D341Med (cell line): ENCODE measurements at regions not wholly inside any gene's neighbourhood (a gene's known extent, or its start where the extent isn't known, plus 50 kb on each side); places are given as distances from the start of the nearest gene placed in this dataset.

Experiments
- DNase-seq: peaks from one replicate; pipeline ENCODE4 v3.0.0; 2012; ENCODE audit warnings: low spot score

- DNase-seq, result no peak
Observed at GRCh38 chr6:105650347-105650746, 247.5 kb upstream of the PREP start.

GRCh38 chr6:105649192-105649591, 246.3 kb upstream of the PREP start:
- DNase-seq, result no peak

- no peak for DNase-seq
Observed at GRCh38 chr6:105648276-105648675, 245.4 kb upstream of the PREP start.

- DNase-seq, result no peak
Observed at GRCh38 chr6:105646391-105646867, 243.5 kb upstream of the PREP start.

- DNase-seq, result no peak
Observed at GRCh38 chr6:105645958-105646357, 243.1 kb upstream of the PREP start.

- DNase-seq, result no peak
Observed at GRCh38 chr6:105645156-105645555, 242.3 kb upstream of the PREP start.

GRCh38 chr6:105644691-105645090, 241.8 kb upstream of the PREP start:
- DNase-seq, result no peak

GRCh38 chr6:105644073-105644489, 241.2 kb upstream of the PREP start:
- DNase-seq, result no peak

- no peak for DNase-seq
Observed at GRCh38 chr6:105642708-105643107, 239.8 kb upstream of the PREP start.

- no peak for DNase-seq
Observed at GRCh38 chr6:105641504-105641903, 238.6 kb upstream of the PREP start.

GRCh38 chr6:105639124-105639523, 236.2 kb upstream of the PREP start:
- no peak for DNase-seq

- no peak for DNase-seq
Observed at GRCh38 chr6:105633814-105634213, 230.9 kb upstream of the PREP start.

- no peak for DNase-seq
Observed at GRCh38 chr6:105628156-105628860, 225.4 kb upstream of the PREP start.

- no peak for DNase-seq
Observed at GRCh38 chr6:105626295-105627158, 223.6 kb upstream of the PREP start.

- no peak for DNase-seq
Observed at GRCh38 chr6:105624021-105624420, 221.1 kb upstream of the PREP start.

- no peak for DNase-seq
Observed at GRCh38 chr6:105622226-105622625, 219.3 kb upstream of the PREP start.

- no peak for DNase-seq
Observed at GRCh38 chr6:105621564-105622175, 218.8 kb upstream of the PREP start.

- no peak for DNase-seq
Observed at GRCh38 chr6:105620878-105621277, 218.0 kb upstream of the PREP start.

- no peak for DNase-seq
Observed at GRCh38 chr6:105619971-105620741, 217.3 kb upstream of the PREP start.

GRCh38 chr6:105618247-105618646, 215.4 kb upstream of the PREP start:
- no peak for DNase-seq

- no peak for DNase-seq
Observed at GRCh38 chr6:105616521-105616920, 213.6 kb upstream of the PREP start.

GRCh38 chr6:105611606-105612005, 208.7 kb upstream of the PREP start:
- DNase-seq, result no peak
